Omental fat pad (tissue), 3 donors: ENCODE measurements at regions not wholly inside any gene's neighbourhood (a gene's known extent, or its start where the extent isn't known, plus 50 kb on each side); places are given as distances from the start of the nearest gene placed in this dataset.

Source experiments
- ATAC-seq: fragments of 150-250 bp; one replicate; pipeline ENCODE4 v1.9.1; 2016; ENCODE audit warnings: mild to moderate bottlenecking, moderate library complexity; ENCODE audit not compliant: low FRiP score
- DNase-seq: peaks from one replicate; pipeline ENCODE4 v3.0.0-alpha.2; 2019; ENCODE audit warnings: low spot score
- CTCF ChIP-seq, 3 donors: fragments of 450-650 bp; IDR thresholded peaks; one replicate each; pipeline ENCODE4 v1.5.1; 2016 to 2017; ENCODE audit warnings: antibody characterized with exemption in 3 of 3, mild to moderate bottlenecking in 3 of 3, moderate library complexity in 2 of 3

GRCh38 chr20:51135926-51136715 is 113.2 kb upstream of the KCNG1 start:
- TF ChIP-seq CTCF (IDR thresholded peaks at IDR 0.05): no peak
- DNase-seq (no peak), ATAC-seq (no peak)

GRCh38 chr20:51134405-51134804 is 111.5 kb upstream of the KCNG1 start:
- DNase-seq (no peak), ATAC-seq (no peak)
- no peak for TF ChIP-seq CTCF (IDR thresholded peaks at IDR 0.05)

GRCh38 chr20:51132279-51132678 is 109.4 kb upstream of the KCNG1 start:
- DNase-seq (no peak), ATAC-seq (no peak)
- no peak for TF ChIP-seq CTCF (IDR thresholded peaks at IDR 0.05)

GRCh38 chr20:51131811-51132210 is 108.9 kb upstream of the KCNG1 start:
- TF ChIP-seq CTCF (IDR thresholded peaks at IDR 0.05): no peak
- DNase-seq (no peak), ATAC-seq (no peak)

GRCh38 chr20:51129147-51129776 is 106.4 kb upstream of the KCNG1 start:
- DNase-seq (no peak), ATAC-seq (no peak)
- no peak for TF ChIP-seq CTCF (IDR thresholded peaks at IDR 0.05)

DNA sequence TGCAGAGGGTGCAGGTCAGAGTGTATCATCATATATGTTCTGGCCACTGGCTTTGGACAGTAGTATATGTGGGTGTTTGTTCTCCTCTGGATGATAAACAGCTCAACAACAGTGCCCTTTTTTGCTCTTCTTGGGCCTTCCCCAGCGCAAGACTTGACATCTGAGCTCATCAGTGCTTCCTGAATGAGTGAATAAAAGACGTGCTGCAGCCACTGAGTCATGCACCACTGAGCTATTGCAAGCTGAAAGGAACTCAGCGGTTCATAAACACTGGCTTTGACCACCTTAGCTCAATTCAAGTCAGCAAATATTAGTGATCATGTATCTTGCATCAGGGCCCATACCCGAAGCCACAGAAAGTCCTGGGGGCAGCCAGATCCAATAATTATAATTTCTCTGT is 105.3 kb upstream of the KCNG1 start:
- no peak for DNase-seq
- no peak for ATAC-seq
- TF ChIP-seq CTCF (IDR thresholded peaks at IDR 0.05): no peak

DNA sequence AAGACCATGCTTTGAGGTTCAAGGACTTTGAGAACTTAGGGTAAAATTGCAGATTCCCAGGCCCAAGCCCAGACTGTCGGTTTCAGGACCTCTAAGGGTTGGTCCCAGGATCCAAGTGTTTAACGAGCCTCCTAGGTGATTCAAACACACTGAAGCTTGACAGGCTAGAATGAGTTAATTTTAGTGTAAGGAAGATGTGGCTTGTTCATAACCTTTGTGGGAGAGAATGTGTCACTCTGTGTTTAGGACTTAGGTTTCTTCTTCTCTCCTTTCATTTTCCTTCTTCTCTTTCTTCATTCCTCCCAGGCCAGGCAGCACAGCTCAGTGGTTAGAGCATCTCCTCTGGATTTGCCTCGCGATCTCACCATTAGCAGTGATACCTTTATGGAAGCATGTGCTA is 104.8 kb upstream of the KCNG1 start:
- ATAC-seq (no peak), DNase-seq (no peak)
- no peak for TF ChIP-seq CTCF (IDR thresholded peaks at IDR 0.05)
